H1 (cell line): ENCODE measurements at regions not wholly inside any gene's neighbourhood (a gene's known extent, or its start where the extent isn't known, plus 50 kb on each side); places are given as distances from the start of the nearest gene placed in this dataset.

Experiments
- CTCF ChIA-PET: fragments of 300-600 bp; sonication (Branson Sonifier 250); formaldehyde crosslinking; loops from one replicate; lab custom pipeline; 2021; ENCODE audit not compliant: partially characterized antibody; lab: Charles Lee
- POLR2A ChIA-PET: fragments of 300-600 bp; sonication (Branson Sonifier 250); formaldehyde crosslinking; loops from one replicate; lab custom pipeline; 2021; ENCODE audit warnings: inconsistent platforms; ENCODE audit not compliant: partially characterized antibody; lab: Charles Lee
- DNase-seq, 2 experiments: peaks; one replicate each; pipeline versions ENCODE4 v3.0.0 to v3.0.0-alpha.2; 2010 to 2022; ENCODE audit warnings: low spot score in 2 of 2, low read depth in 1 of 2, mixed read lengths in 1 of 2
- FAIRE-seq: peaks from 2 replicates; lab custom pipeline; 2011; peaks lifted over from hg19 to GRCh38; lab: Jason Lieb, UNC
- H2AFZ ChIP-seq: 2 replicates; pipeline ENCODE4 v1.8.1; 2012; ENCODE audit warnings: low read length, inconsistent platforms
- H2AK5ac ChIP-seq: 2 replicates; pipeline ENCODE4 v1.6.1; 2013; ENCODE audit warnings: low read depth, low read length
- H2BK120ac ChIP-seq: replicated peaks from 2 replicates; pipeline ENCODE3; 2013; ENCODE audit warnings: low read depth, low read length, inconsistent platforms
- H2BK12ac ChIP-seq: 2 replicates; pipeline ENCODE4 v1.6.1; 2013; ENCODE audit warnings: low read depth, low read length
- H2BK15ac ChIP-seq: 2 replicates; pipeline ENCODE4 v1.6.1; 2013; ENCODE audit warnings: low read length
- H2BK20ac ChIP-seq: 2 replicates; pipeline ENCODE4 v1.6.1; 2013; ENCODE audit warnings: low read length
- H2BK5ac ChIP-seq: 2 replicates; pipeline ENCODE4 v1.6.1; 2013; ENCODE audit warnings: low read depth, low read length
- H3K14ac ChIP-seq: 2 replicates; pipeline ENCODE4 v1.6.1; 2013; ENCODE audit warnings: inconsistent platforms; ENCODE audit not compliant: insufficient read length
- H3K18ac ChIP-seq: 2 replicates; pipeline ENCODE4 v1.6.1; 2013; ENCODE audit warnings: low read length; ENCODE audit errors: extremely low read depth
- H3K23ac ChIP-seq: 2 replicates; pipeline ENCODE4 v1.6.1; 2013; ENCODE audit warnings: inconsistent platforms; ENCODE audit not compliant: insufficient read length
- H3K23me2 ChIP-seq: 2 replicates; pipeline ENCODE4 v1.6.1; 2013; ENCODE audit warnings: low read depth, low read length
- H3K27ac ChIP-seq: 2 replicates; pipeline ENCODE4 v1.6.1; 2011; ENCODE audit warnings: low read depth, low read length, inconsistent platforms
- H3K27me3 ChIP-seq, 4 experiments: replicated peaks in 1 of 4; 1 replicate in 1 of 4; 2 replicates in 3 of 4; pipeline versions ENCODE4 v1.6.1 to v1.8.1; 2011 to 2013; ENCODE audit warnings: low read length in 3 of 4, mild to moderate bottlenecking in 3 of 4, inconsistent platforms in 2 of 4, mixed read lengths in 2 of 4, moderate library complexity in 1 of 4; ENCODE audit not compliant: control insufficient read depth in 3 of 4, insufficient read depth in 3 of 4; ENCODE audit errors: extremely low read depth in 1 of 4
- H3K36me3 ChIP-seq, 4 experiments: 2 replicates each; pipeline versions ENCODE4 v1.6.1 to v1.8.1; 2011 to 2013; ENCODE audit warnings: mild to moderate bottlenecking in 4 of 4, low read length in 3 of 4, moderate library complexity in 2 of 4, control low read depth in 1 of 4, inconsistent platforms in 1 of 4; ENCODE audit not compliant: insufficient read depth in 4 of 4, control insufficient read depth in 2 of 4
- H3K4ac ChIP-seq: replicated peaks from 2 replicates; pipeline ENCODE3; 2013; ENCODE audit warnings: low read length, low read depth, mixed read lengths, inconsistent platforms; ENCODE audit not compliant: insufficient read length
- H3K4me1 ChIP-seq, 4 experiments: replicated peaks in 1 of 4; 1 replicate in 1 of 4; 2 replicates in 3 of 4; pipeline versions ENCODE4 v1.6.1 to v1.8.1; 2011 to 2013; ENCODE audit warnings: low read length in 3 of 4, inconsistent platforms in 2 of 4, mixed read lengths in 1 of 4; ENCODE audit not compliant: insufficient read depth in 4 of 4, control insufficient read depth in 3 of 4
- H3K4me2 ChIP-seq, 2 experiments: 2 replicates each; pipeline versions ENCODE4 v1.6.1 to v1.8.1; 2011 to 2013; ENCODE audit warnings: low read depth in 2 of 2, low read length in 2 of 2, control low read depth in 1 of 2, inconsistent platforms in 1 of 2, mild to moderate bottlenecking in 1 of 2; ENCODE audit not compliant: insufficient read depth in 1 of 2
- H3K4me3 ChIP-seq, 4 experiments: fragments of 200-600, 300-600 bp in 1 of 4; sonication (generic), shearing (Covaris generic), sonication (Bioruptor Twin) in 1 of 4; 2 replicates each; pipeline versions ENCODE4 v1.5.1 to v1.8.1; 2011 to 2016; ENCODE audit warnings: low read length in 4 of 4, low read depth in 3 of 4, control low read depth in 2 of 4, inconsistent platforms in 2 of 4, mild to moderate bottlenecking in 2 of 4, mixed read lengths in 1 of 4, moderate library complexity in 1 of 4; ENCODE audit not compliant: insufficient read depth in 2 of 4; ENCODE audit errors: extremely low read depth in 1 of 4
- H3K56ac ChIP-seq: replicated peaks from 2 replicates; pipeline ENCODE3; 2013; ENCODE audit warnings: low read depth, mild to moderate bottlenecking, mixed read lengths, low read length, inconsistent platforms; ENCODE audit not compliant: insufficient read length
- H3K79me1 ChIP-seq: 2 replicates; pipeline ENCODE4 v1.6.1; 2013; ENCODE audit warnings: low read depth, low read length, control low read depth
- H3K79me2 ChIP-seq, 2 experiments: 2 replicates each; pipeline versions ENCODE4 v1.6.1 to v1.8.1; 2012 to 2013; ENCODE audit warnings: low read length in 2 of 2, mild to moderate bottlenecking in 2 of 2, inconsistent platforms in 1 of 2; ENCODE audit not compliant: insufficient read depth in 2 of 2, control insufficient read depth in 1 of 2
- H3K9ac ChIP-seq, 4 experiments: replicated peaks in 1 of 4; 1 replicate in 1 of 4; 2 replicates in 3 of 4; pipeline versions ENCODE4 v1.6.1 to v1.8.1; 2011 to 2013; ENCODE audit warnings: low read depth in 3 of 4, low read length in 3 of 4, control low read depth in 2 of 4, mild to moderate bottlenecking in 2 of 4, moderate library complexity in 2 of 4, inconsistent platforms in 1 of 4; ENCODE audit errors: extremely low read depth in 1 of 4
- H3K9me3 ChIP-seq, 2 experiments: 2 replicates each; pipeline versions ENCODE4 v1.6.1 to v1.8.1; 2012 to 2013; ENCODE audit warnings: mild to moderate bottlenecking in 2 of 2, moderate library complexity in 2 of 2, control low read depth in 1 of 2, inconsistent platforms in 1 of 2, low read depth in 1 of 2, low read length in 1 of 2, mixed read lengths in 1 of 2; ENCODE audit not compliant: insufficient read depth in 2 of 2
- H4K20me1 ChIP-seq, 2 experiments: replicated peaks in 1 of 2; 2 replicates each; pipeline versions ENCODE3 to v1.8.1; 2011 to 2013; ENCODE audit warnings: inconsistent platforms in 2 of 2, low read length in 2 of 2, mild to moderate bottlenecking in 1 of 2; ENCODE audit not compliant: insufficient read depth in 2 of 2, control insufficient read depth in 1 of 2
- H4K5ac ChIP-seq: 2 replicates; pipeline ENCODE4 v1.6.1; 2013; ENCODE audit warnings: low read length, low read depth, mixed read lengths, inconsistent platforms; ENCODE audit not compliant: insufficient read length
- H4K8ac ChIP-seq: 2 replicates; pipeline ENCODE4 v1.8.0; 2013; ENCODE audit warnings: mild to moderate bottlenecking, moderate library complexity, low read length, inconsistent platforms; ENCODE audit not compliant: insufficient read depth; ENCODE audit errors: extremely low read depth
- H4K91ac ChIP-seq: replicated peaks from 2 replicates; pipeline ENCODE3; 2013; ENCODE audit warnings: low read length, mixed read lengths, inconsistent platforms; ENCODE audit not compliant: insufficient read length
- ATF3 ChIP-seq: IDR thresholded peaks from 2 replicates; pipeline ENCODE4 v1.6.1; 2011; ENCODE audit warnings: low read depth, mild to moderate bottlenecking, low read length; ENCODE audit not compliant: insufficient read depth
- EZH2 ChIP-seq: fragments of 200-600 bp; sonication (generic); IDR thresholded peaks from 2 replicates; pipeline ENCODE4 v1.7.1; 2012; ENCODE audit warnings: low read depth, mild to moderate bottlenecking, moderate library complexity, low read length, inconsistent platforms; ENCODE audit not compliant: severe bottlenecking
- GABPA ChIP-seq: IDR thresholded peaks from 2 replicates; pipeline ENCODE4 v1.6.1; 2011; ENCODE audit warnings: mild to moderate bottlenecking, low read length, moderate library complexity, borderline replicate concordance; ENCODE audit not compliant: insufficient read depth
- MAFK ChIP-seq: IDR thresholded peaks from 2 replicates; pipeline ENCODE4 v1.6.1; 2012; ENCODE audit warnings: low read depth, mild to moderate bottlenecking, improper control_type of control experiment, low read length
- MAX ChIP-seq: IDR thresholded peaks from 2 replicates; pipeline ENCODE4 v1.6.1; 2012; ENCODE audit warnings: inconsistent platforms
- PHF8 ChIP-seq: fragments of 200-600 bp; sonication (generic); conservative IDR thresholded peaks from 2 replicates; pipeline ENCODE4 v1.7.1; 2012; ENCODE audit warnings: low read depth, mild to moderate bottlenecking, inconsistent platforms, low read length, moderate library complexity
- POLR2A ChIP-seq, 2 experiments: IDR thresholded peaks; 1 replicate in 1 of 2; 2 replicates in 1 of 2; pipeline ENCODE4 v1.6.1; 2011; ENCODE audit warnings: low read depth in 2 of 2, low read length in 2 of 2, mild to moderate bottlenecking in 2 of 2; ENCODE audit errors: control extremely low read depth in 1 of 2
- POLR2AphosphoS5 ChIP-seq: IDR thresholded peaks from 2 replicates; pipeline ENCODE4 v1.6.1; 2011; ENCODE audit warnings: low read depth, low read length
- RAD21 ChIP-seq, 2 experiments: IDR thresholded peaks in 1 of 2; conservative IDR thresholded peaks in 1 of 2; 2 replicates each; pipeline ENCODE4 v1.6.1; 2011; ENCODE audit warnings: low read depth in 2 of 2, low read length in 2 of 2, improper control_type of control experiment in 1 of 2, inconsistent platforms in 1 of 2, mild to moderate bottlenecking in 1 of 2, moderate library complexity in 1 of 2
- SIN3A ChIP-seq, 2 experiments: IDR thresholded peaks in 1 of 2; conservative IDR thresholded peaks in 1 of 2; 2 replicates each; pipeline ENCODE4 v1.6.1; 2011 to 2012; ENCODE audit warnings: low read length in 2 of 2, improper control_type of control experiment in 1 of 2, low read depth in 1 of 2, mild to moderate bottlenecking in 1 of 2
- SP2 ChIP-seq: IDR thresholded peaks from 2 replicates; pipeline ENCODE4 v1.6.1; 2012; ENCODE audit warnings: mild to moderate bottlenecking, low read length, inconsistent platforms
- SP4 ChIP-seq: IDR thresholded peaks from 2 replicates; pipeline ENCODE4 v1.6.1; 2012; ENCODE audit warnings: low read length, inconsistent platforms
- WGBS, 2 experiments: shearing (Covaris generic) in 1 of 2; methylation state at CpG; one replicate each; pipeline versions ENCODE4 v1.1.6 to v1.1.7; 2013 to 2015; ENCODE audit warnings: low lambda C conversion rate in 2 of 2, mixed read lengths in 2 of 2, inconsistent platforms in 1 of 2, low coverage in 1 of 2, missing lambda C conversion rate in 1 of 2; ENCODE audit not compliant: insufficient replicate concordance in 2 of 2, insufficient coverage in 1 of 2, insufficient read length in 1 of 2; ENCODE audit errors: extremely low coverage in 1 of 2, missing lambda C conversion rate in 1 of 2; 5-methylcytosine and 5-hydroxymethylcytosine counted together

DNA sequence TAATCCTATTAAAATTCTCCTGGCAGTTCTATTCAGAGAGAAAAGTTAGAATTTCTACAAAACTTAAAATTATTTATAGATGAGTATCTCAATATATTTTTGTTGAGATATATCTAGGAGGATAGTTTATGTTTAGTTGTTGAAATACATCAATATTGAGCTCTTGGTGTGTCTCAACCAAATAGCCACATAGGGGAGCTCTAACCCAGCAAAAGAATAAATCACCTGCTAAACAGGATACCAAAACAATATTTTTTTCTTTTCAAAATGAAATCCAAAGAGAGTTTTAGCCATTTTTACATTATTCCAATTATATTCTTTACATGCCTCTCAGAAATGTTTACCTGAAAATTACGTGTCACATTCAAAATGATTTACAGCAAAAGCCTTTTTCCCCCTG, 954.7 kb downstream of the SLITRK6 start:
- Histone ChIP-seq H3K4me2 (no peak overlapping the region), H3K79me1 (no peaks in the 10 kb centered on the region), H3K23ac (no peak overlapping the region), H3K18ac (no peak overlapping the region), H4K20me1 (no peaks in the 10 kb centered on the region), H2BK120ac (no peak overlapping the region), H3K36me3 (no peaks in the 10 kb centered on the region), H2BK20ac (no peak overlapping the region), H2BK12ac (no peak overlapping the region), H3K27me3 (no peaks in the 10 kb centered on the region), H3K23me2 (no peaks in the 10 kb centered on the region), H3K79me2 (no peaks in the 10 kb centered on the region), H4K5ac (no peak overlapping the region), H3K9ac (no peak overlapping the region), H2AK5ac (no peak overlapping the region), H3K56ac (no peak overlapping the region), H2AFZ (no peak overlapping the region), H3K4ac (no peak overlapping the region), H3K4me3 (no peak overlapping the region), H3K9me3 (no peaks in the 10 kb centered on the region), H3K27ac (no peak overlapping the region), H4K91ac (no peak overlapping the region), H3K14ac (no peak overlapping the region), H2BK5ac (no peak overlapping the region), H4K8ac (no peak overlapping the region), H2BK15ac (no peak overlapping the region), H3K4me1 (no peaks in the 10 kb centered on the region)
- 41% methylated on average over 1 of the region's 1 CpG; no CpG with 5 or more reads in 1 of the 2 experiments for WGBS, 2 experiments
- FAIRE-seq (no peak), DNase-seq (no peak)
- ChIA-PET POLR2A (no interaction called here), CTCF (interaction anchor here (0.9 to 2.1 kb wide), 15 partner anchors 12 to 1021 kb away, joined by 3 to 7 read pairs (median 4); no protein-coding TSS in a partner anchor)
- TF ChIP-seq POLR2A (IDR thresholded peaks at IDR 0.05; ENCODE audit: control extremely low read depth in 1 of 2, low read depth in 2 of 2, low read length in 2 of 2): no peak
- TF ChIP-seq MAFK: no peak
- no peak for TF ChIP-seq EZH2
- no peak for TF ChIP-seq SP4
- no peak for TF ChIP-seq MAX
- TF ChIP-seq RAD21 (IDR thresholded peaks at IDR 0.05 in 1 of 2, conservative IDR thresholded peaks at IDR 0.05 in 1 of 2; ENCODE audit: low read depth in 2 of 2, low read length in 2 of 2): peak; percentile 73 to 80
- TF ChIP-seq GABPA: no peak
- no peak for TF ChIP-seq POLR2AphosphoS5
- no peak for TF ChIP-seq SP2
- no peak for TF ChIP-seq ATF3
- TF ChIP-seq PHF8: no peak
- no peak for TF ChIP-seq SIN3A (conservative IDR thresholded peaks at IDR 0.05 in 1 of 2, IDR thresholded peaks at IDR 0.05 in 1 of 2; ENCODE audit: low read depth in 1 of 2, low read length in 2 of 2)
